Cerebellar nuclear complex (tissue), 1 donor: ENCODE measurements at regions not wholly inside any gene's neighbourhood (a gene's known extent, or its start where the extent isn't known, plus 50 kb on each side); places are given as distances from the start of the nearest gene placed in this dataset.
"Not testable (repeated sequence)": the region's sequence is repeated elsewhere in the genome, so short reads cannot be mapped to it uniquely, and the experiment has no call there.

Source experiments
- DNase-seq, 2 experiments: peaks; one replicate each; lab custom pipeline; 2025; lab: John Stamatoyannopoulos, UW

DNA sequence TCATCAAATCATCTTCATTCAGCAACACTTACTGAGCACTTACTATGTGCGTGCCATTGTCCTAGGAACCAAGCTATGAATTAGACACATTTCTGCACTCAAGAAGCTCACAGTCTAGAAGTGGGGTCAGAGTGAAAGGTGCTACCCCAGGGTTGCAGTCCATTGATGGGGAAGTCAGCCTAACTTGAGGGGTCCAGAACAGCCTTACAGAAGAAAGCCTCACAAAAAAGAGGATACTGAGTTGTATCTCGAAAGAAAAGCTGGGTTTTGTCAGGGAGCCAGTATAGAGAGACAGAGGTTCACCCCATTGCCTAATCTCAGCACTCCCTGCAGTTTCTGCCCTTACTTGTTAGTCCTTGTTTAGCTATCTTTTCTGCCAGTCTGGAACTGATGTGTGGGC, 153.1 kb upstream of the JUN start:
- no peak for DNase-seq

DNA sequence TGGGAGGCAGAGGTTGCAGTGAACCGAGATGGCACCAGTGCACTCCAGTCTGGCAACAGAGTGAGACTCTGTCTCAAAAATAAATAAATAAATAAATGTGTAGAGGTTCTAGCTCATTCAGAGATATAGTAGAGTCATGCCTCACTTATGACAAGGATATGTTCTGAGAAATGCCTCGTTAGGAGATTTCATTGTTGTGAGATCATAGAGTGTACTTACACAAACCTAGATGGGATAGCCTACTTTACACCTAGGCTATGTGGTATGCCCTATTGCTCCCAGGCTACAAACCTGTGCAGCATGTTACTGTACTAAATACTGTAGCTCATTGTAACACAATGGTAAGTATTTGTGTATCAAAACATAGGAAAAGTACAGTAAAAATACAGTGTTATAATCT, 155.3 kb upstream of the JUN start:
- no peak for DNase-seq

DNA sequence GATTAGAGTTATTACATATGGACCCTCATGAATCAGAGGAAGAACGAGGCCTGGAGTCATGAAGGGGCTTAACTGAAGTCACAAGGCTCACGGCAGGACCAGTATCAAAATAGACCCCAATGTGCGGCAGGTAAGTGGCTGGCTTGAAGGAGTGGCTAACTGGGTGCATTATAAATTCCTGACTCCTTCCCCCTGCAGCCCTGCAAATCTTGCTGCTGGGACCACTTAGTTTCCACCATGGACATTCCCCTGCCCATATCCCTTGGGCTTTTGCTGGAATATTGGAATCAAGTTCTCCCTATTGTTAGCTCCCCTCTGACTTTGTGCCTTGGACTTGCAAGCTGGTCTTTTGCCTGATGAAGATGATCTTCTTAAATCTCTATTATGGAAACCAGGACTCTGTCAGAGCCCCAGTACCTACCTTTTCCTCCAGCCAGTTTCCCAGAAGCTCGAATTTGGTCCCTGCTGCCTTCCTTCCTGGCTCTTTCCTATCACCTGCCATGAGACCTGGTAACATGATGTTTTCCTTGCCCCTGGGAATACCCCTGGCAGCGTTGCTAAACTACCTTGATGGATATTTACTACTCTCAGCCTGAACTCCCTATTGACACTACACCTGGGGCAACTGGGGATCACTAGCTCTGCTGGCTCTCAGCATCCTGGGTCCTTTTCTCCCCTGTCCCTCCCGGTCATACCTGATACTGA, 156.0 kb upstream of the JUN start:
- DNase-seq, result no peak

DNA sequence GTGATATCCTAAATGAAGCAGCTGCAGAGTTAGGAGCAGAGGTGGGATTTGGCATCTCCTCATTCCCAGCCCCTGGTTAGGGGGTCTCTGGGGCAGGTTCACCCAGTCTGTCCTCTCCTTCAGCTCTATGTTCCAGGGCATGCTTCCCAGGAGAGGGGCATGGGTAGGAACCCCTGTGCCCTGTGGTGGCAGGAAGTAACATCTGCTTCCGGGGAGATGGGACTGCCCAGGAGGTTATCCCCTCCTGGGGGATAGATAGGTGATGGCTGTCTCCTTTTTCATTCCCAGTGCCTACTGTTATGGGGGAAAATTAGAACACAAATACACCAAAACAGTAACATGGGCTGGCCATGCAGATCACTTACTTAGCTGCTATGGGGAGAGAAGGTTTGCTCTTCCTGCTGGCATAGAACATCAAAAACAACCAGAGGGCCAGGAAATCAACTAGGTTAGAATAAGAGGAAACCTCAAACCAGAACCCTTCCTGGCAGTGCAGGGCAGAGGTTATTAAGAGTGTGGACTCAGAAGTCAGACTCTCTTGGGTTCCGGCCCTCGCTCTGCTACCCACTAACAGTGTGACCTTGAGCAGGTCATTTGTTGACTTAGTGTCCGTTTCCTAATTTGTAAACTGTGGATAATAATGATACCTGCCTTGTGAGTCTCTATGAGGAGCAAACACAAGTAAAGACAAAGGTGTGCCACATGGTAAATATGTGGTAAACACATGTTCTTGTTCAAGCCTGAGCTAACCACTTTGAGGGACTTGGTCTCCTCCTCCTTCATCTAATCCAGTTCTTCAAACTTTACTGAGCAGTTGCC, 157.8 kb upstream of the JUN start:
- no peak for DNase-seq

DNA sequence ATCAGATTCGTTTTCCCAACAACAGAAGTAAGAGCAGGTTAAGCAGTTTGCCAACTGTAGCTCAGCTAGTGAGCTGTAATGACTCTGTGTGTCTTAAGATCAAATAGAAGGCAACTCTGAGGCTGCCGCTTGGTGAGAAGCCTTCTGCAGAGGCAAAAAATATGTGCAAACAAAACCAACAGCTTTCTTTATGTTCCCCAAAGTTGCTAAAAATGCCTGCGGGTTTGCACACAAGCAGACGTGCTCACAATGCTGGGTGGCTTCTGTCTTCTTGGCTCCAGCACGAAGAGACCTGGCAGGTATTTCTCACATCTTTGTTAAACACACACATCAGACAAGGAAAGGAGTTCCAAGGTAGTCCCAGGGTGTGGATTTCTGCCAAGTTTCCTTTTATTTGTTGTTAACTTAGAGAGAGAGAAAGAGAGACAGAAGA, 158.9 kb upstream of the JUN start:
- no peak for DNase-seq

DNA sequence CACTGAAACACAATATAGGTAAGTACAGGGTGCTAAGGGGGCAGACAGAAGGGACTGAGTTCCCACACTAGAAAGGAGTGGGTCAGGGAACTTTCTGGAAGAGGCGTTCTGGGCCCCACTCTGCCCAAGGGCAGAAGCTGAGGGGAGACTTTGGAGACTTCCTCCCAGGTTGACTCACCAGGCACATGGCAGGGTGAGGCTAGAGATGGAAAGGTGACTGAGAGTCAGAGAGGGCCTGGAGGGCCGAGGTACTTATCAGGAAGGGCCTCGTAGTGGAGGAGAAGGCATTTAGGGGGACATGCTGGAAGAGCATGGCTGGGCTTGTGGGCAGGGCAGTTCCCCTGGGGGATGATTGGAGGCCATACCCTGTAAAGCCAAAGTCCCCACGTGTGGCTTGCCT, 159.9 kb upstream of the JUN start:
- DNase-seq, result no peak

DNA sequence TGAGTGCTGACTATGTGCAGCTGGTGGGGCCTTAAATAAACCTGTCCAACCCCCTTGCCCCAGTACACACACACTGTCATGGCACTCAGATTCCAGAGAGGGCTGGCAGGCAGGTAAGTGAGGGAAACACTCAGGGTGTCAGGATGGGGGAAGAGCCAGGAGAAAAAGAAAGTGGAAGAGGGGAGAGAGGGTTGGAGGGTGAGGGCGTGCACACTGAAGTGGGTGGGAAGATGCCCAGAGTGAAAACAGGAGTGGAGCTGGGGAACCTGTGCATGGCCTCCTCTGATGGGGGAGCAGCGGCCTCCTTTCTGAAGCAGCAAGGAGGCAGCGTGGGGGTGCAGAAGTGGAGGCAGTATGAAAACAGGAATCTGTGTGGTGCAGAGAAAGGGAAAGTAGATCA, 160.6 kb upstream of the JUN start:
- DNase-seq, result no peak

DNA sequence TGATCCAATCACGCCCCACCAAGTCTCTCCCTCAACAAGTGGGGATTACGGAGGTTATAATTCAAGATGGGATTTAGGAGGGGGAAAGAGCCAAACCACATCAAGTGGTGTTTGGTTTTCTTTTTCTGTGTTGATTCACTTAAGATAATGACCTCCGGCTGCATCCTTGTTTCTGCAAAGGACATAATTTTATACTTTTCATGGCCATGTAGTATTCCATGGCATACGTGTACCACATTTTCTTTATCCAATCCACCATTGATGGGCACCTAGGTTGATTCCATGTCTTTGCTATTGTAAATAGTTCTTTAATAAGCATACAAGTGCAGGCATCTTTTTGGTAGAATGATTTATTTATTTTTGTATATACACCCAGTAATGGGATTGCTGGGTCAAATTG, 162.5 kb upstream of the JUN start:
- no peak for DNase-seq

DNA sequence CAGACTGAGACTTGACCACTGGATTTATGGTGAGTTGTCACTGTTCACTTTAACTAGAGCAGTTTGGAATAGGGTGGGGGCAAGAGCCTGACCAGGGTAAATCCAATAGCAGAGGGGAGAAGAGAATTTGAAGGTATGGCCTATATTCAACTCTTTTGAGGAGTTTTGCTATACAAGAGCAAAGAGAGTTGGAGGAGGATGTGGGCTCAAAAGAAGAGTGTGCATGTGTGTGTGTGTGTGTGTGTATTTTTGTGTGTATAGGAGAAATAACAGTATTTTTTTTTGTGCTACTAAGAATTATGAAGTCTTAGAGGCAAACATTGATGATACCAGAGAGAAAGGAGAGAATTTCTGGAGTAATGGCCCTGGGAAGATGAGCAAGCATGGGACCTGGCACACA, 164.8 kb upstream of the JUN start:
- DNase-seq, result no peak

DNA sequence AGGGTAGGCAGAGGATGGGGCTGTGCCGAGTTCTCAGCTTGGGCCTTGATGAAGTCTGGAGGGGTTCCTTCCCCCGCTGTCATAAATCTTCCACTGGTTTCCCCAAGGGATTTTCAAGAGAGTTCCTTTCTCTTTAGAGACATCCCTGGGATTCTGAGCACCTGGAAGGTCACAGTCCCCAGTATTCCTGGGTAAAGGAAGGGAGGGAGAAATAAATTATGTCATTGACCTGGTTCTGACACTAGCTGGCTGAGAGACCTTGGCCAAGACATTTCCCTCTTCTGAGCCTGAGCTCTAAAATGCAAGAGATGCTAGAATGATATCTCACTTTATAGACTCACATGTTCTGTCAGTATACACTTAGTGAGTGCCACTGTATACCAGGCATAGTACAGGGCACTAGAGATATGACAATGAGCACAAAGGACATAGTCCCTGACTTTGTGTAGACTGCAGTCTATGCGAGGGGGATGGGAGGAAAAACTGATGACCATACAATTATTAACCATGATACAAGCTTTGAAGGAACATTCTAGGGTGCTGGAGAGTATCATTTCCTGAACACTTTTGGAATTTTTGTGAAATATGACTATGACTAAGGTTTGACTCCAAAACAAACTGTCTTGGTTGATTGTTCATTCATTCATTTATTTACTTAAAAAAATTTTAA, 165.8 kb upstream of the JUN start:
- no peak for DNase-seq

DNA sequence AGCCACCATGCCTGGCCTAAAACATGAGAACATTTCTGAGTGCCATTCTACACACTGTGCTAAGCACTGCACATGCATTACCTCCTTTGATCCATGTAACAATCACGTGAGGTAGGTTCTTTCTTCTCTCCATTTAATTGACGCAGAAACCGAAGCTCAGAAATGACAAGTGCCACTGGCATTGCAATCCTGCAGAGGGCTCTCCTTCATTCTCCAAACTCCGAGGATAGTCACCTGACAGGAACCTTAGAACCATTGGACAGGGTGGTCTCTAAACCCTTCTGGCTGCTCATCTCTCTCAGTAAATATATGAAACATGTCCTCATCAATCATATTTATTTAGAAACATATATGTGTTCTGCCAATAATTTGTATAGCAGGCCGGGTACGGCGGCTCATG, 167.1 kb upstream of the JUN start:
- DNase-seq, result no peak

DNA sequence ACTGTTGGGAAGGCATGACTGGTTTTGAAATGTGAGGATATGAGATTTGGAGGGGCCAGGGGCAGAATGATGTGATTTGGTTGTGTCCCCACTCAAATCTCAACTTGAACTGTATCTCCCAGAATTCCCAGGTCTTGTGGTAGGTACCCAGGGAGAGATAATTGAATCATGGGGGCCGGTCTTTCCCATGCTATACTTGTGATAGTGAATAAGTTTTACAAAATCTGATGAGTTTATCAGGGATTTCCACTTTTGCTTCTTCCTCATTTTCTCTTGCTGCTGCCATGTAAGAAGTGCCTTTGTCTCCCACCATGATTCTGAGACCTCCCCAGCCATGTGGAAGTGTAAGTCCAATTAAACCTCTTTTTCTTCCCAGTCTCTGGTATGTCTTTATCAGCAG, 170.1 kb upstream of the JUN start:
- not testable (repeated sequence) for DNase-seq

DNA sequence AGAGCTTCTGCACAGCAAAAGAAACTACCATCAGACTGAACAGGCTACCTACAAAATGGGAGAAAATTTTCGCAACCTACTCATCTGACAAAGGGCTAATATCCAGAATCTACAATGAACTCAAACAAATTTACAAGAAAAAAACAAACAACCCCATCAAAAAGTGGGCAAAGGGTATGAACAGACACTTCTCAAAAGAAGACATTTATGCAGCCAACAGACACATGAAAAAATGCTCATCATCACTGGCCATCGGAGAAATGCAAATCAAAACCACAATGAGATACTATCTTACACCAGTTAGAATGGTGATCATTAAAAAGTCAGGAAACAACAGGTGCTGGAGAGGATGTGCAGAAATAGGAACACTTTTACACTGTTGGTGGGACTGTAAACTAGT, 179.4 kb upstream of the JUN start:
- not testable (repeated sequence) for DNase-seq

DNA sequence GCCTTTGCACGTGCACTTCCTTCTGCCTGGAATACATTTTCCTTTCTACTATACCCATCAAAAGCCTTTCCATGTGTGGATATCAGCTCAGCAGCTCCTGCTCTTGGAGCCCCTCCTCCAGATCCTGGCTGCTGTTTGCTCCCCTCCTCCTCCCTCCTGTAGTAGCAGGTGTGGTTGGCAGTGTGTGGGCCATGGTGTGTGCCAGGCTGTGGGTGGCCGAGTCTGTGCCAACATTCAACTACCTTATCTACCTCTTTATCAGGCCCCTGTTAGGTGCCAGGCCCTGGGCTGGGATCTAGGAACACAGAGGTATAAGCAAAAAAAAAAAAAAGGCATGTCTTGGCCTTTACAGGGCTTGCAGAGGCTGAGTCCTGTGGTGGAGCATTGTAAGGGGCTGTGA, 180.6 kb upstream of the JUN start:
- no peak for DNase-seq

DNA sequence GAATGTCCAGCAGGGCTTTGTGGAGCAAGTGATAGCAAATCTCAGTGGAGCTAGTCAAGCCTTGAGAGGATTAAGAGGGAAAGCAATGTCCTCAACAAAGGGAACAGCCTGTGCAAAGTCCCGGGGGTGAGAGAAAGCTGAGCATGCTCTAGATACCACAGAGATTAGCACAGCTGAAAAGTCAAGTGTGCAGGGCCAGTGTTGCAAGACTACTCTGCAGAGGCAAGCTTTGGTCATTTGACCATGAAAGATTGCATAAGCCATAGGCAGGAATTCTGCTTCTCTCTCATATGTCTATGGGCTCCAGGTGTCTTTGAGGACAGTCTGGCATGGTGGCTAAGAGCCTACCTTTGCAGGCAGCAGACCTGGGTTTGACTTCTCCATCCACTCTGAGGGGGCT, 181.0 kb upstream of the JUN start:
- no peak for DNase-seq

DNA sequence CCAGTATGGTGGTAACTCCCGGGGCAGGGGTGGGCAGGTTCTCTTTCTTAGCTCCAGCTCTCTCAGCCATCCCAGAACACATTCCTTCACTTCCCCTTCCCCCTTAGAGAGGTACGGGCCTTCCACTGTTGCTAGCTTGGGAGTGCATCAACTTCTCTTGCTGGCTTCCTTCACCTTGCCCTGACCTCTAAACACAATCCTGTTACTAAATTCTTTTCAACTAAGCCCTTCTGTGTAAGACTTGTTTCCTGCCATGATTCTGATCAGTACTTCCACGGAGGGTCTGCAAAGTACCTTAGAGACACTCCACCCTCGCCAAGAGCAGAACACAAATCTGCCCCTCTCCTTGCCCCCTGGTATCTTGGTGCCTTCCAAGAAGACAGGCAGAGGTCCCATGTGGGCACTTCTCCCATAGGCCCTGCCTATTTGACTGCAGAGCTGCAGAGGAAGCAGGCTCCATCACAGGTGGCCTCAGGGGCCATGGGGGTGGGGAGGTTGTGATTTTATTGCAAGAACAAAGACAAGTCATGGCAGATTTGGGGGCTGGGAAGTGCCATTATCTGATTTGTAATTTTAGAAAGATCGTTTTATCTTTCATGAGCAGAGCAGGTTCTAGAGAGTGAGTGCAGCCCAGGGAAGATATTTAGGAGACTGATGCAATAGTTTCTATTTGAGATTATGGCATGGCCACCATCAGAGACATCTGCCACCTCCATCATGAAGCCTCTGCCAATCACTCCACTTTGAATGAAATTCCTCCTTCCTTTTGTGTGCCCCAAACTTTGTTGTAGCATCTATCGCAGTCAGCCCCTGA, 182.5 kb upstream of the JUN start:
- no peak for DNase-seq

DNA sequence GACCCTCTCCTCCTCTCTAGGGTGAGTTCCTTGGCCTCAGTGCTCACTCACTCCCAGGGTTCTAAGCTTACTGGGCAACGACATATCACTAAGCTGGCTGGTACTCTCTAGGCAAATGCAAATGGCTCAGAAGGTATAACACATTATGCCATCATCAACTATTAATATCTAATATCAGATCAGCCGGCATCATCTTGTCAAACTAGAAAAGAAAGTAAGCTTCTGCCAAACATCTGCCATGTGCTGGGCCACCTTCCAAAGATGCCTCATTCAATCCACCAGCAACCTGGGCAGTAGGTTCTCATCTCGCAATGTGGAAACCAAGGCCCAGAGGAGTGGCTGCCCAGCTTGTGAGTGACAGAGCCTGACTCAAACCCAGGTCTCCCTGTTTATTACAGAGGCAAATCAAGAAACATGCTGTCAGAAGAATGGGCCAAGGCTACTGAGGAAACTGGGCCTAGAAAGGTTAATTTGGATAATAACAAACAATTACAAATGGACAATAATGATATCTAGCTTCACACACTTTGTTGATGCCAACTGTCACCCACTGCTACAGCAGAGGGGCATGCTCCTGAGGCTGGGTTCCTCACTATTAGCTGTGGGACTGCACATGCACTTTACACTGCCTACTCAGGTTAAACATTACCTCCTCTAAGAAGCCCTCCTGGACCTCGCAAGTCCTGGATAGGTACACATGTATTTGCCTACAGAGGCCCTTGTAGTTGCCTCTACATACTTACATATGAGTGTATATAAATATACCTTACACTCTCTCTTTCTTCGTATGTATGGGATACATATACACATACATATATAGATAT, 183.3 kb upstream of the JUN start:
- no peak for DNase-seq

DNA sequence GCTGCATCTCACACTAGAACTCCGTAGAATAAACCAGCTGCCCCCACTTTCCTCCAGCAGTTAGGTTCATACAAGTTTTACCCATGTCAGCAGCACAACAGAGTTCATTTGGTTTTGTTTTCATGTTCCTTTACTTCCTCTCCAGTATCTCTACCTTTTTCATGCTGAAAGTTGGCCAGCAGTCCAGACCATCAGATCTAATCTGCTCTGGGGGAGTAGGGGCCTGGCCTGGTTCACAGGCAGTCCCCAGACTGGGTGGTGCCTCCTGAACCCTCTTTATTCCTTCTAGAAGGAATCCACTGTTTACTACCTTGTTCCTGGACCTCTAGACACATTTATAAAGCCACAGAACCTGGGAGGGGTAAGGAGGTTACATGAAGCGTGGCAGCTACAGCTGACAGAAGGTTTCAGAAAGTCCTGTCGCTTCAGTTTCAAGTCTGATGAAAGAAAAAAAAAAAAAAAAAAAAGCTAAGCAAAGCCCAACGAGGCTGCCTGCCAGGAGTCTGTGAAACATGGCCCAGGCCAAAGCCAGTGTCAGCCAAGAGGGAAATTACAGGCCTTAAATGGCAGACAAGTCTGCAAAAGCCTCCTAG, 184.6 kb upstream of the JUN start:
- DNase-seq, result no peak

DNA sequence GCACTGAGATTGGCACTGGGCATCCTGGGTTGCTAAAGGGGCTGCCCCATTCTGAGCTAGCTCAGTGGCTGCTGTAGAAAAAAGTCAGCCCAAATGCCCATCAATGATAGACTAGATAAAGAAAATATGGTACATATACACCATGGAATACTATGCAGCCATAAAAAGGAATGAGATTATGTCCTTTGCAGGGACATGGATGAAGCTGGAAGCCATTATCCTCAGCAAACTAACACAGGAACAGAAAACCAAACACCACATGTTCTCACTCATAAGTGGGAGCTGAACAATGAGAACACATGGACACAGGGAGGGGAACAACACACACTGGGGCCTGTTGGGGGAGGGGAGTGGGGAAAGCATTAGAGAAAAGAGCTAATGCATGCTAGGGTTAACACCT, 185.3 kb upstream of the JUN start:
- DNase-seq, result not testable (repeated sequence)

DNA sequence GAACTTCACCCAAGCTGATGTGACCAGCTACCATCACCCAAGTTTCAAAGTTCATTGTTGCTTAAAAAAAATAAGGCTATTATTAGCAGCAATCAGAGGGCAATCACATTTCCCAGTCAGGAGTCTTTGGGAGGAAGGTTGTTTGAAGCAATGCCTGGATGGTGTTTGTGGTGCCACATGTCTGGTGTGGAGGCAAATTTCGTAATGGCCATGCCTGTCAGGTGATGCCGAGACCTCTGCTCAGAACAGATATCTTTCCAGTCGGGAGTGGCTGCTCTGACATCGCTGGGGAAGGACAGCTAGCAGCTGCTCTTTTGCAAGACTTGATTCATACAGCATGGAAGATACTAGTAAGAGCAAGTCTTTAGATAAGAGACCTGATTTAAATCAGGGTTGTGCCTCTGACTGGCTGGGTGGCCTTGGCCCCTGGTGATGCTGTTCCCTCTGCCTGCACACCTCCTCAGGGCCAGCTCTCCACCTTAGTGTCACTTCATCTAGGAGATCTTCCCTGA, 187.8 kb upstream of the JUN start:
- DNase-seq, result no peak

DNA sequence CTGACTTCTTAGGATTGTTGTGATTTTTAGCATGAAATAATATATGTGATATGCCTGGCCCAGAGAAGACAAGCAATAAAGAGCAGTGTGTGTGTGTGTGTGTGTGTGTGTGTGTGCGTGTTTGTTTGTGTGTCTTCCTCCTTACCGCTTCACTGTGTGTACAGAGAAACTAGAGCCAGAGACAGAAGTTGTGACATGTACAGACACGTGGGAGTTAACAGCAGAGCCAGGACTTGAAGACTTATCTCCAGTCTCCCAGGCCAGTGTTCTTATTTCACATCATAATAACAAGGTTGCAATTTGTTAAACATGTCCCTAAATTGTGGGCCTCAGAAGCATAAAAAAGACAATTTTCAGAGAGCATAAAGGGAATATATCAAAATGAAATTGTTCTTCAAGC, 192.0 kb upstream of the JUN start:
- no peak for DNase-seq
